GM12878 (cell line): ENCODE measurements at regions not wholly inside any gene's neighbourhood (a gene's known extent, or its start where the extent isn't known, plus 50 kb on each side); places are given as distances from the start of the nearest gene placed in this dataset.

ENCODE experiments used
- TF ChIP-seq, protein P1 (sequence below): fragments of 450-650 bp; IDR thresholded peaks from 2 replicates; pipeline ENCODE4 v1.6.1; 2018; ENCODE audit warnings: borderline replicate concordance, mild to moderate bottlenecking; ENCODE audit not compliant: partially characterized antibody
- TF ChIP-seq, protein P2 (sequence below): fragments of 450-650 bp; formaldehyde crosslinking; IDR thresholded peaks from 2 replicates; pipeline ENCODE4 v1.4.0; 2020; ENCODE audit warnings: mild to moderate bottlenecking, moderate library complexity
- TF ChIP-seq, protein P3 (sequence below): fragments of 450-650 bp; formaldehyde crosslinking; IDR thresholded peaks from 2 replicates; pipeline ENCODE4 v1.4.0; 2022; ENCODE audit warnings: mild to moderate bottlenecking, moderate library complexity

GRCh38 chrX:20393944-20394343, 127.2 kb upstream of the RPS6KA3 start (continued):
- TF ChIP-seq, protein P1, sequence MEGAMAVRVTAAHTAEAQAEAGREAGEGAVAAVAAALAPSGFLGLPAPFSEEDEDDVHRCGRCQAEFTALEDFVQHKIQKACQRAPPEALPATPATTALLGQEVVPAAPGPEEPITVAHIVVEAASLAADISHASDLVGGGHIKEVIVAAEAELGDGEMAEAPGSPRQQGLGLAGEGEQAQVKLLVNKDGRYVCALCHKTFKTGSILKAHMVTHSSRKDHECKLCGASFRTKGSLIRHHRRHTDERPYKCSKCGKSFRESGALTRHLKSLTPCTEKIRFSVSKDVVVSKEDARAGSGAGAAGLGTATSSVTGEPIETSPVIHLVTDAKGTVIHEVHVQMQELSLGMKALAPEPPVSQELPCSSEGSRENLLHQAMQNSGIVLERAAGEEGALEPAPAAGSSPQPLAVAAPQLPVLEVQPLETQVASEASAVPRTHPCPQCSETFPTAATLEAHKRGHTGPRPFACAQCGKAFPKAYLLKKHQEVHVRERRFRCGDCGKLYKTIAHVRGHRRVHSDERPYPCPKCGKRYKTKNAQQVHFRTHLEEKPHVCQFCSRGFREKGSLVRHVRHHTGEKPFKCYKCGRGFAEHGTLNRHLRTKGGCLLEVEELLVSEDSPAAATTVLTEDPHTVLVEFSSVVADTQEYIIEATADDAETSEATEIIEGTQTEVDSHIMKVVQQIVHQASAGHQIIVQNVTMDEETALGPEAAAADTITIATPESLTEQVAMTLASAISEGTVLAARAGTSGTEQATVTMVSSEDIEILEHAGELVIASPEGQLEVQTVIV: no peak
- TF ChIP-seq, protein P2, sequence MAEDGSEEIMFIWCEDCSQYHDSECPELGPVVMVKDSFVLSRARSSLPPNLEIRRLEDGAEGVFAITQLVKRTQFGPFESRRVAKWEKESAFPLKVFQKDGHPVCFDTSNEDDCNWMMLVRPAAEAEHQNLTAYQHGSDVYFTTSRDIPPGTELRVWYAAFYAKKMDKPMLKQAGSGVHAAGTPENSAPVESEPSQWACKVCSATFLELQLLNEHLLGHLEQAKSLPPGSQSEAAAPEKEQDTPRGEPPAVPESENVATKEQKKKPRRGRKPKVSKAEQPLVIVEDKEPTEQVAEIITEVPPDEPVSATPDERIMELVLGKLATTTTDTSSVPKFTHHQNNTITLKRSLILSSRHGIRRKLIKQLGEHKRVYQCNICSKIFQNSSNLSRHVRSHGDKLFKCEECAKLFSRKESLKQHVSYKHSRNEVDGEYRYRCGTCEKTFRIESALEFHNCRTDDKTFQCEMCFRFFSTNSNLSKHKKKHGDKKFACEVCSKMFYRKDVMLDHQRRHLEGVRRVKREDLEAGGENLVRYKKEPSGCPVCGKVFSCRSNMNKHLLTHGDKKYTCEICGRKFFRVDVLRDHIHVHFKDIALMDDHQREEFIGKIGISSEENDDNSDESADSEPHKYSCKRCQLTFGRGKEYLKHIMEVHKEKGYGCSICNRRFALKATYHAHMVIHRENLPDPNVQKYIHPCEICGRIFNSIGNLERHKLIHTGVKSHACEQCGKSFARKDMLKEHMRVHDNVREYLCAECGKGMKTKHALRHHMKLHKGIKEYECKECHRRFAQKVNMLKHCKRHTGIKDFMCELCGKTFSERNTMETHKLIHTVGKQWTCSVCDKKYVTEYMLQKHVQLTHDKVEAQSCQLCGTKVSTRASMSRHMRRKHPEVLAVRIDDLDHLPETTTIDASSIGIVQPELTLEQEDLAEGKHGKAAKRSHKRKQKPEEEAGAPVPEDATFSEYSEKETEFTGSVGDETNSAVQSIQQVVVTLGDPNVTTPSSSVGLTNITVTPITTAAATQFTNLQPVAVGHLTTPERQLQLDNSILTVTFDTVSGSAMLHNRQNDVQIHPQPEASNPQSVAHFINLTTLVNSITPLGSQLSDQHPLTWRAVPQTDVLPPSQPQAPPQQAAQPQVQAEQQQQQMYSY (CRISPR knock-in tag): no peak
- TF ChIP-seq, protein P3, sequence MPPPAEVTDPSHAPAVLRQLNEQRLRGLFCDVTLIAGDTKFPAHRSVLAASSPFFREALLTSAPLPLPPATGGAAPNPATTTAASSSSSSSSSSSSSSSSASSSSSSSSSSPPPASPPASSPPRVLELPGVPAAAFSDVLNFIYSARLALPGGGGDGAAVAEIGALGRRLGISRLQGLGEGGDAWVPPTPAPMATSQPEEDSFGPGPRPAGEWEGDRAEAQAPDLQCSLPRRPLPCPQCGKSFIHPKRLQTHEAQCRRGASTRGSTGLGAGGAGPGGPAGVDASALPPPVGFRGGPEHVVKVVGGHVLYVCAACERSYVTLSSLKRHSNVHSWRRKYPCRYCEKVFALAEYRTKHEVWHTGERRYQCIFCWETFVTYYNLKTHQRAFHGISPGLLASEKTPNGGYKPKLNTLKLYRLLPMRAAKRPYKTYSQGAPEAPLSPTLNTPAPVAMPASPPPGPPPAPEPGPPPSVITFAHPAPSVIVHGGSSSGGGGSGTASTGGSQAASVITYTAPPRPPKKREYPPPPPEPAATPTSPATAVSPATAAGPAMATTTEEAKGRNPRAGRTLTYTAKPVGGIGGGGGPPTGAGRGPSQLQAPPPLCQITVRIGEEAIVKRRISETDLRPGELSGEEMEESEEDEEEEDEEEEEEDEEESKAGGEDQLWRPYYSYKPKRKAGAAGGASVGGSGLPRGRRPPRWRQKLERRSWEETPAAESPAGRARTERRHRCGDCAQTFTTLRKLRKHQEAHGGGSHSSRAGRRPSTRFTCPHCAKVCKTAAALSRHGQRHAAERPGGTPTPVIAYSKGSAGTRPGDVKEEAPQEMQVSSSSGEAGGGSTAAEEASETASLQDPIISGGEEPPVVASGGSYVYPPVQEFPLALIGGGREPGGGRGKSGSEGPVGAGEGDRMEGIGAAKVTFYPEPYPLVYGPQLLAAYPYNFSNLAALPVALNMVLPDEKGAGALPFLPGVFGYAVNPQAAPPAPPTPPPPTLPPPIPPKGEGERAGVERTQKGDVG (CRISPR knock-in tag): no peak
